ENCODE measurements at regions not wholly inside any gene's neighbourhood (a gene's known extent, or its start where the extent isn't known, plus 50 kb on each side); places are given as distances from the start of the nearest gene placed in this dataset.
"Not testable (repeated sequence)": the region's sequence is repeated elsewhere in the genome, so short reads cannot be mapped to it uniquely, and the experiment has no call there.

DNA sequence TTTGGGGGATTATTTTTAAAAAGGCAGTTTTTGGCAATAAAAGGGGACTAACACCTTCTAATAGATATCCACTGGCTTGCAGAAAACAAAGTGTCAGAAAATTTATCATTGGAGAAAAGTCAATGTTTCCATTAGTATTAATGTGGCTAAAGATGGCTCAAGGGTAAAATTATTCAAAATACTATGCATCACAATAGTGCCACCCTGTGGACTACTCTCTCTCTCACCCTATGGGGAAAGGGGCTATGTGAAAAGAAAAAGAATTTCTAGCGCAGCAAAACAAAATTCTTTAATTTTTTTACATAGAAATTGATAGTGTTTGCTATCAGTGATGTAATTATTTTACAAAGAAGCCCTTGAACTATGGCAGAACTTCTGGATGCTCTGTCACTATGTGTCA lies 856.5 kb downstream of the KCNJ18 start:
- TF ChIP-seq, protein P1, sequence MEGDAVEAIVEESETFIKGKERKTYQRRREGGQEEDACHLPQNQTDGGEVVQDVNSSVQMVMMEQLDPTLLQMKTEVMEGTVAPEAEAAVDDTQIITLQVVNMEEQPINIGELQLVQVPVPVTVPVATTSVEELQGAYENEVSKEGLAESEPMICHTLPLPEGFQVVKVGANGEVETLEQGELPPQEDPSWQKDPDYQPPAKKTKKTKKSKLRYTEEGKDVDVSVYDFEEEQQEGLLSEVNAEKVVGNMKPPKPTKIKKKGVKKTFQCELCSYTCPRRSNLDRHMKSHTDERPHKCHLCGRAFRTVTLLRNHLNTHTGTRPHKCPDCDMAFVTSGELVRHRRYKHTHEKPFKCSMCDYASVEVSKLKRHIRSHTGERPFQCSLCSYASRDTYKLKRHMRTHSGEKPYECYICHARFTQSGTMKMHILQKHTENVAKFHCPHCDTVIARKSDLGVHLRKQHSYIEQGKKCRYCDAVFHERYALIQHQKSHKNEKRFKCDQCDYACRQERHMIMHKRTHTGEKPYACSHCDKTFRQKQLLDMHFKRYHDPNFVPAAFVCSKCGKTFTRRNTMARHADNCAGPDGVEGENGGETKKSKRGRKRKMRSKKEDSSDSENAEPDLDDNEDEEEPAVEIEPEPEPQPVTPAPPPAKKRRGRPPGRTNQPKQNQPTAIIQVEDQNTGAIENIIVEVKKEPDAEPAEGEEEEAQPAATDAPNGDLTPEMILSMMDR (conservative IDR thresholded peaks at IDR 0.05; ENCODE audit: low read depth, low read length) = not testable (repeated sequence)
- not testable (repeated sequence) for TF ChIP-seq EZH2 (IDR thresholded peaks at IDR 0.05; ENCODE audit: borderline replicate concordance, low read depth, low read length, poor library complexity, severe bottlenecking)

Measured in A673 (cell line).